Astrocyte (in vitro differentiated cells and primary cell): ENCODE measurements at regions not wholly inside any gene's neighbourhood (a gene's known extent, or its start where the extent isn't known, plus 50 kb on each side); places are given as distances from the start of the nearest gene placed in this dataset.

ENCODE experiments used
- EZH2 ChIP-seq: IDR thresholded peaks from 2 replicates; pipeline ENCODE4 v1.6.1; 2012; ENCODE audit warnings: mild to moderate bottlenecking, low read length, inconsistent platforms; ENCODE audit not compliant: insufficient read depth
- TF ChIP-seq, protein P1 (sequence below): IDR thresholded peaks from 2 replicates; pipeline ENCODE4 v1.5.1; 2011; ENCODE audit warnings: low read depth, mild to moderate bottlenecking, inconsistent platforms, low read length, moderate library complexity; ENCODE audit not compliant: insufficient read depth

DNA sequence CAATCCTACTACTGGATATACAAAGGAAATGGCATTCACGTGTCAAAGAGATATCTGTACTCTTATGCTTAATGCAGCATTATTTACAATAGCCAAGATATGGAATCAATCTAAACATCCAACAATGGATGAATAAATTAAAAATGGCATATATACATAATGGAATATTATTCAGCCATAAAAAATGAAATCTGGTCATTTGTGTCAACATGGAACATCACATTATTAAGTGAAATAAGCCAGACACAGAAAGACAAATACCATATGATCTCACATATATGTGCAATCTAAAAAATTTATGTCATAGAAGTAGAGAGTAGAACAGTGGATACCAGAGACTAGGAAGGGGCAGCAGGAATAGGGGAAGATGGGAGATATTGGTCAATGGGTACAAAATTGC is 228.8 kb upstream of the TBX3 start:
- TF ChIP-seq, protein P1, sequence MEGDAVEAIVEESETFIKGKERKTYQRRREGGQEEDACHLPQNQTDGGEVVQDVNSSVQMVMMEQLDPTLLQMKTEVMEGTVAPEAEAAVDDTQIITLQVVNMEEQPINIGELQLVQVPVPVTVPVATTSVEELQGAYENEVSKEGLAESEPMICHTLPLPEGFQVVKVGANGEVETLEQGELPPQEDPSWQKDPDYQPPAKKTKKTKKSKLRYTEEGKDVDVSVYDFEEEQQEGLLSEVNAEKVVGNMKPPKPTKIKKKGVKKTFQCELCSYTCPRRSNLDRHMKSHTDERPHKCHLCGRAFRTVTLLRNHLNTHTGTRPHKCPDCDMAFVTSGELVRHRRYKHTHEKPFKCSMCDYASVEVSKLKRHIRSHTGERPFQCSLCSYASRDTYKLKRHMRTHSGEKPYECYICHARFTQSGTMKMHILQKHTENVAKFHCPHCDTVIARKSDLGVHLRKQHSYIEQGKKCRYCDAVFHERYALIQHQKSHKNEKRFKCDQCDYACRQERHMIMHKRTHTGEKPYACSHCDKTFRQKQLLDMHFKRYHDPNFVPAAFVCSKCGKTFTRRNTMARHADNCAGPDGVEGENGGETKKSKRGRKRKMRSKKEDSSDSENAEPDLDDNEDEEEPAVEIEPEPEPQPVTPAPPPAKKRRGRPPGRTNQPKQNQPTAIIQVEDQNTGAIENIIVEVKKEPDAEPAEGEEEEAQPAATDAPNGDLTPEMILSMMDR, result no peak
- no peak for TF ChIP-seq EZH2
